PC-9 (cell line): ENCODE measurements at regions not wholly inside any gene's neighbourhood (a gene's known extent, or its start where the extent isn't known, plus 50 kb on each side); places are given as distances from the start of the nearest gene placed in this dataset.

Experiments
- BruUV-seq: library from RNA; stranded (reverse); fragments of 400-500 nt; replicated peaks from 2 replicates; lab custom pipeline; 2021; lab: Mats Ljungman, UMichigan
- CTCF ChIA-PET: fragments of 300-600 bp; sonication (Branson Sonifier 250); formaldehyde crosslinking; loops from one replicate; lab custom pipeline; 2022; ENCODE audit warnings: antibody characterized with exemption; lab: Charles Lee
- POLR2A ChIA-PET: fragments of 300-600 bp; sonication (Branson Sonifier 250); formaldehyde crosslinking; loops from one replicate; lab custom pipeline; 2022; ENCODE audit warnings: antibody characterized with exemption; ENCODE audit not compliant: unreplicated experiment; lab: Charles Lee
- DNase-seq, 2 experiments: peaks; one replicate each; pipeline versions ENCODE4 v3.0.0 to v3.0.0-alpha.2; 2015 to 2022; ENCODE audit warnings: mixed read lengths in 1 of 2
- H2AFZ ChIP-seq: fragments of 200-600 bp; sonication (generic); 2 replicates; pipeline ENCODE4 v1.8.1; 2017; ENCODE audit warnings: antibody characterized with exemption
- H3F3A ChIP-seq: fragments of 200-600 bp; sonication (generic); 2 replicates; pipeline ENCODE4 v1.8.1; 2017; ENCODE audit warnings: antibody characterized with exemption, mild to moderate bottlenecking, low read depth; ENCODE audit not compliant: insufficient read depth
- H3K27ac ChIP-seq: fragments of 200-600 bp; sonication (generic); 2 replicates; pipeline ENCODE4 v1.6.1; 2016; ENCODE audit warnings: mixed run types
- H3K27me3 ChIP-seq: fragments of 200-600 bp; sonication (generic); 2 replicates; pipeline ENCODE4 v1.6.1; 2016; ENCODE audit warnings: low read depth, mixed run types; ENCODE audit not compliant: insufficient read depth
- H3K36me3 ChIP-seq: fragments of 200-600 bp; sonication (generic); 2 replicates; pipeline ENCODE4 v1.6.1; 2016; ENCODE audit warnings: low read depth, mixed run types
- H3K4me1 ChIP-seq: fragments of 200-600 bp; sonication (generic); replicated peaks from 2 replicates; pipeline ENCODE4 v1.6.1; 2016; ENCODE audit warnings: mixed run types; ENCODE audit not compliant: insufficient read depth
- H3K4me2 ChIP-seq: fragments of 200-600 bp; sonication (generic); 2 replicates; pipeline ENCODE4 v1.6.1; 2017; ENCODE audit warnings: mixed run types
- H3K4me3 ChIP-seq: fragments of 200-600 bp; sonication (generic); 2 replicates; pipeline ENCODE4 v1.6.1; 2016; ENCODE audit warnings: mixed run types
- H3K79me2 ChIP-seq: fragments of 200-600 bp; sonication (generic); 2 replicates; pipeline ENCODE4 v1.6.1; 2017; ENCODE audit warnings: low read depth, mixed run types
- H3K9me2 ChIP-seq: fragments of 200-600 bp; sonication (generic); 2 replicates; pipeline ENCODE4 v1.8.1; 2017; ENCODE audit warnings: mild to moderate bottlenecking; ENCODE audit not compliant: insufficient read depth
- H3K9me3 ChIP-seq: fragments of 200-600 bp; sonication (generic); 2 replicates; pipeline ENCODE4 v1.8.1; 2016; ENCODE audit warnings: low read depth; ENCODE audit not compliant: insufficient read depth
- H4K20me1 ChIP-seq: fragments of 200-600 bp; sonication (generic); 2 replicates; pipeline ENCODE4 v1.8.1; 2017; ENCODE audit not compliant: insufficient read depth
- EZH2 ChIP-seq: fragments of 200-600 bp; sonication (generic); IDR thresholded peaks from 2 replicates; pipeline ENCODE4 v1.8.0; 2017; ENCODE audit warnings: antibody characterized with exemption, low read depth
- intact Hi-C: fragments of 100-400 bp; cut with micrococcal nuclease; formaldehyde crosslinking; loops from one replicate; pipeline ENCODE4 v1.10.0; 2022; ENCODE audit not compliant: unreplicated experiment
- TF ChIP-seq, protein P1 (sequence below): fragments of 200-600 bp; sonication (generic); conservative IDR thresholded peaks from 2 replicates; pipeline ENCODE4 v1.6.1; 2017; ENCODE audit warnings: mixed run types, antibody characterized with exemption, mild to moderate bottlenecking, moderate library complexity

- no peak overlapping the region for H3K4me3 ChIP-seq
- 0 out of 2 replicates have a peak, but pooled peaks cover 5% of the 10 kb centered on the region for H3K9me2 ChIP-seq
- H4K20me1 ChIP-seq = no peaks in the 10 kb centered on the region
- no peaks in the 10 kb centered on the region for H3K79me2 ChIP-seq
- no peaks in the 10 kb centered on the region for H3K27me3 ChIP-seq
- no peak overlapping the region for H2AFZ ChIP-seq
- H3K27ac ChIP-seq = no peak overlapping the region
- H3K36me3 ChIP-seq = no peaks in the 10 kb centered on the region
- intact Hi-C loops = no loop called here
- H3F3A ChIP-seq = no peaks in the 10 kb centered on the region
- H3K4me2 ChIP-seq = no peak overlapping the region
- H3K4me1 ChIP-seq = no peaks in the 10 kb centered on the region
- TF ChIP-seq, protein P1, sequence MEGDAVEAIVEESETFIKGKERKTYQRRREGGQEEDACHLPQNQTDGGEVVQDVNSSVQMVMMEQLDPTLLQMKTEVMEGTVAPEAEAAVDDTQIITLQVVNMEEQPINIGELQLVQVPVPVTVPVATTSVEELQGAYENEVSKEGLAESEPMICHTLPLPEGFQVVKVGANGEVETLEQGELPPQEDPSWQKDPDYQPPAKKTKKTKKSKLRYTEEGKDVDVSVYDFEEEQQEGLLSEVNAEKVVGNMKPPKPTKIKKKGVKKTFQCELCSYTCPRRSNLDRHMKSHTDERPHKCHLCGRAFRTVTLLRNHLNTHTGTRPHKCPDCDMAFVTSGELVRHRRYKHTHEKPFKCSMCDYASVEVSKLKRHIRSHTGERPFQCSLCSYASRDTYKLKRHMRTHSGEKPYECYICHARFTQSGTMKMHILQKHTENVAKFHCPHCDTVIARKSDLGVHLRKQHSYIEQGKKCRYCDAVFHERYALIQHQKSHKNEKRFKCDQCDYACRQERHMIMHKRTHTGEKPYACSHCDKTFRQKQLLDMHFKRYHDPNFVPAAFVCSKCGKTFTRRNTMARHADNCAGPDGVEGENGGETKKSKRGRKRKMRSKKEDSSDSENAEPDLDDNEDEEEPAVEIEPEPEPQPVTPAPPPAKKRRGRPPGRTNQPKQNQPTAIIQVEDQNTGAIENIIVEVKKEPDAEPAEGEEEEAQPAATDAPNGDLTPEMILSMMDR = no peak
- no peak for TF ChIP-seq EZH2
- no peaks in the 10 kb centered on the region for H3K9me3 ChIP-seq
- no TSS peak for BruUV-seq
- CTCF ChIA-PET = no interaction called here
- no peak for DNase-seq
- POLR2A ChIA-PET = no interaction called here
These were observed 60.5 kb downstream of the NR2F2 start for GRCh38 chr15:96390986-96391385.

DNA sequence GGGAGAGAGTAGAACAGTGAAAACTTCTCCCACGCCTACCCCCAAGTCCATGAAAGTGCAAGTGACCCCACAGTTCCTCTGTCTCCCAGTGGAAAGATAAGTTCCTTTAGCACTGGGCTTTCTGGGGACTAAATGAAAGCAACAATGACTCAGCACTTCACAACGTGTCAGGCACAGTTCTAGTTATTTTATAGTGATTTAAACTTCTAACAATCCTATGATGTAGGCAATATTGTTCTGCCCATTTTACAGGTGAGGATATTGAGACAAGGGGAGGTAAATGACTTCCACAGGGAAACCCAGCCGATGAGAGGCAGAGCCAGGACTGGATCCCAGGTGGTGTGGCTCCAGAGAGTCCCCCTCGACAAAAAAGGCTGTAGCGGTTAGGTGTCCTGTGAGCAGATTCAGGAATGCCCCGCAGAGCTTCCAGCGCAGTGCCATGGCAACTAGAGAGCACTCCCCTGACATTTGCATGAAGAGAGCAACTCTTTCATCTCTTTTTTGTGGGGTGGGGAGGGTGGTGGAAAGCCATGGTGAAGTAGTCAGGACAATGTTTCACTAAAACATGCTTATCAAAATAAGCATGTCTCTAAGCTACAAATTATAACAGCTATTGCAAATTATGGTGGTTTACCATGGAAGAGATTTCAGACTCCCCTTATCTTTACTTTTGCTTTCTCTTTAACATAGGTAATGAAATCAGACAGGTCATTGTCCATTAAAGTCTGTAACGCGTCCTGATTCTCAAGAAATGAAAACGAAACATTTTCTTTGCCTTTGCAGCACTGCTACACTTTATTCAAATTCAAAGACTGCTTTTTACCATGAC is 62.1 kb downstream of the NR2F2 start:
- H4K20me1 ChIP-seq = no peaks in the 10 kb centered on the region
- no peak overlapping the region for H3K4me2 ChIP-seq
- H2AFZ ChIP-seq = no peak overlapping the region
- no peak overlapping the region for H3K4me3 ChIP-seq
- no peak for DNase-seq
- CTCF ChIA-PET = no interaction called here
- H3K9me3 ChIP-seq = no peaks in the 10 kb centered on the region
- no peaks in the 10 kb centered on the region for H3F3A ChIP-seq
- no peaks in the 10 kb centered on the region for H3K27me3 ChIP-seq
- intact Hi-C loops = no loop called here
- no peaks in the 10 kb centered on the region for H3K36me3 ChIP-seq
- no peaks in the 10 kb centered on the region for H3K79me2 ChIP-seq
- H3K4me1 ChIP-seq = no peaks in the 10 kb centered on the region
- no peak overlapping the region for H3K27ac ChIP-seq
- no TSS peak for BruUV-seq
- TF ChIP-seq, protein P1 = no peak
- TF ChIP-seq EZH2 = no peak
- 0 out of 2 replicates have a peak, but pooled peaks cover 5% of the 10 kb centered on the region for H3K9me2 ChIP-seq
- POLR2A ChIA-PET = no interaction called here

GRCh38 chr15:96393209-96393513 is 62.7 kb downstream of the NR2F2 start:
- H2AFZ ChIP-seq = no peak overlapping the region
- no peak overlapping the region for H3K4me3 ChIP-seq
- H3K4me2 ChIP-seq = no peak overlapping the region
- H3K36me3 ChIP-seq = no peaks in the 10 kb centered on the region
- H4K20me1 ChIP-seq = no peaks in the 10 kb centered on the region
- H3K27ac ChIP-seq = no peak overlapping the region
- DNase-seq = no peak
- H3F3A ChIP-seq = no peaks in the 10 kb centered on the region
- no peaks in the 10 kb centered on the region for H3K9me3 ChIP-seq
- H3K79me2 ChIP-seq = no peaks in the 10 kb centered on the region
- ChIA-PET POLR2A (no interaction called here), CTCF (no interaction called here)
- no peaks in the 10 kb centered on the region for H3K4me1 ChIP-seq
- TF ChIP-seq, protein P1 = no peak
- no peak for TF ChIP-seq EZH2
- 0 out of 2 replicates have a peak, but pooled peaks cover 5% of the 10 kb centered on the region for H3K9me2 ChIP-seq
- no TSS peak for BruUV-seq
- intact Hi-C loops = no loop called here
- no peaks in the 10 kb centered on the region for H3K27me3 ChIP-seq
